Stomach (tissue), 8 donors: ENCODE measurements at regions not wholly inside any gene's neighbourhood (a gene's known extent, or its start where the extent isn't known, plus 50 kb on each side); places are given as distances from the start of the nearest gene placed in this dataset.

Experiments used
- DNase-seq, 2 donors: peaks; one replicate each; pipeline versions ENCODE4 v3.0.0 to v3.0.0-alpha.2; 2013 to 2019
- H3K27ac ChIP-seq, 5 donors: fragments of 200-600 bp in 4 of 5; sonication (generic) in 4 of 5; one replicate each; pipeline ENCODE4 v1.5.1; 2013 to 2019; ENCODE audit warnings: mild to moderate bottlenecking in 1 of 5, moderate library complexity in 1 of 5
- H3K27me3 ChIP-seq, 3 donors: fragments of 200-600 bp; sonication (generic); one replicate each; pipeline ENCODE4 v1.5.1; 2017 to 2019; ENCODE audit warnings: mixed run types in 1 of 3
- H3K36me3 ChIP-seq, 4 donors: fragments of 200-600 bp; sonication (generic); 1 replicate in 3 of 4; 2 replicates in 1 of 4; pipeline ENCODE4 v1.5.1; 2016 to 2019
- H3K4me1 ChIP-seq, 4 donors: fragments of 200-600 bp; sonication (generic); one replicate each; pipeline ENCODE4 v1.5.1; 2016 to 2019
- H3K4me3 ChIP-seq, 4 donors: fragments of 200-600 bp; sonication (generic) in 3 of 4; one replicate each; pipeline ENCODE4 v1.5.1; 2016 to 2019; ENCODE audit warnings: mild to moderate bottlenecking in 1 of 4
- H3K9me3 ChIP-seq, 4 donors: fragments of 200-600 bp; sonication (generic); one replicate each; pipeline ENCODE4 v1.5.1; 2016 to 2019
- CTCF ChIP-seq, 7 experiments: fragments of 450-650 bp in 4 of 7; fragments of 200-600 bp in 3 of 7; sonication (generic) in 3 of 7; IDR thresholded peaks; one replicate each; pipeline ENCODE4 v1.5.1; 2016 to 2019; ENCODE audit warnings: antibody characterized with exemption in 7 of 7, control low read depth in 2 of 7, mild to moderate bottlenecking in 1 of 7
- EP300 ChIP-seq: sonication (generic); formaldehyde crosslinking; IDR thresholded peaks from one replicate; pipeline ENCODE4 v1.6.1; 2017; ENCODE audit warnings: antibody characterized with exemption
- POLR2A ChIP-seq, 4 donors: fragments of 450-650 bp; IDR thresholded peaks; one replicate each; pipeline ENCODE4 v1.6.1; 2016; ENCODE audit warnings: antibody characterized with exemption in 4 of 4, control low read depth in 2 of 4, mild to moderate bottlenecking in 1 of 4, moderate library complexity in 1 of 4
- POLR2AphosphoS5 ChIP-seq, 3 donors: sonication (generic); formaldehyde crosslinking; IDR thresholded peaks; one replicate each; pipeline ENCODE4 v1.6.1; 2016; ENCODE audit warnings: antibody characterized with exemption in 3 of 3
- whole genome bisulfite sequencing, 5 donors: extraction: QIAGEN DNeasy Blood & Tissue Kit in 3 of 5; methylation state at CpG; one replicate each; pipeline versions ENCODE4 v1.1.5 to v1.1.7; 2013 to 2018; 5-methylcytosine and 5-hydroxymethylcytosine counted together
- intact Hi-C: fragments of 100-400 bp; cut with DNase I; formaldehyde crosslinking; loops from one replicate; pipeline ENCODE4 v1.15.1; 2023; ENCODE audit warnings: low total_unique reads
- donor health status: healthy with polysubstance abuse.
- donor health status: Bipolar disorder and iron deficiency.
- donor health status: healthy.

GRCh38 chr1:38783640-38784229 lies 75.8 kb downstream of the RRAGC start:
- Histone ChIP-seq H3K4me1 (peaks cover 0 to 9% (median 4%) of the 10 kb centered on the region in 4 donors), H3K27ac (no peak overlapping the region), H3K9me3 (no peaks in the 10 kb centered on the region), H3K27me3 (peaks cover 0 to 97% (median 48%) of the 10 kb centered on the region in 3 donors), H3K4me3 (peak overlapping the region in 1 of 4 donors; percentile 2), H3K36me3 (no peaks in the 10 kb centered on the region)
- TF ChIP-seq POLR2AphosphoS5 (IDR thresholded peaks at IDR 0.05) (no peak), POLR2A (IDR thresholded peaks at IDR 0.05) (no peak)
- 9 to 28% (median 22%) methylated on average over 30 to 34 of the region's 34 CpGs for WGBS, 5 donors
- intact Hi-C loops = no loop called here
- DNase-seq = peak in 1 of 2 donors; percentile 22

DNA sequence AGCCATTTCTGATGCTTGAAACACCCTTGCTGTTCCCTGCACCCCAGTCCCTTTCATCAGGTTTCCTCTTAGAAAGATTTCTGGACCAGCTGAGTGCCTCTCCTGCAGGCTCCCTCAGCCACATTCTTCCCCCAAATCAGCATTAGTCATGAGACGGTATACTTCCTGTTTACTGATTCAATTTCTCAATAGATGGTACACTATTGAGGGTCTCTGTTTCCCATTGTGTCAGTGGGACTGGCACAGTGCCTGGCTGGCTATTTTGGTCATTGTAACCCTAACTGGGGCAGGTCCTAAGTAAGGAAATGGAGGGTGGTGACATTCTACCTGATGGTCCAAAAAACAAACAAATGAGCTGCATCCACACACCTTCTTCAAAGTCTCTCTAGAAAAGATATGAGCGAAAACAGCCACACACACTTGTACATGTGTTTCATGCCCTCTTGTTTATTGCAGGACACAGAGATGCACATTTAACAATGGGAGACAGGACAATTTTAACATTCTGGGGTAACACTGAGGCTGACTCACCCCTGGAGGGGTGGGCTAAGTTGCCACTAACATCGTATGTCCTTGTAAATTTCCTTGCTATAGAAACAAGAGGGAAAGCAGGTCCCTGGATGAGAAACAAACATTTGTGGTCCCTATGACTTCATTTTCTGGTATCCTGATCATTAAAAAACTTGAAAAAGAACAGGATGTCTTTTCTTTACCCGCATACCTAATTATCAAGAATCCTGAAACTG lies 77.5 kb downstream of the RRAGC start:
- Histone ChIP-seq H3K4me1 (peaks cover 0 to 9% (median 4%) of the 10 kb centered on the region in 4 donors), H3K36me3 (no peaks in the 10 kb centered on the region), H3K9me3 (no peaks in the 10 kb centered on the region), H3K27me3 (peaks cover 0 to 91% (median 48%) of the 10 kb centered on the region in 3 donors), H3K27ac (no peak overlapping the region), H3K4me3 (no peak overlapping the region)
- intact Hi-C loops = no loop called here
- DNase-seq = no peak
- no peak for TF ChIP-seq POLR2AphosphoS5 (IDR thresholded peaks at IDR 0.05)
- no peak for TF ChIP-seq CTCF (IDR thresholded peaks at IDR 0.05)
- TF ChIP-seq EP300 = no peak
- TF ChIP-seq POLR2A (IDR thresholded peaks at IDR 0.05) = no peak
- 56 to 60% (median 57%) methylated on average over 4 of the region's 4 CpGs for WGBS, 5 donors

DNA sequence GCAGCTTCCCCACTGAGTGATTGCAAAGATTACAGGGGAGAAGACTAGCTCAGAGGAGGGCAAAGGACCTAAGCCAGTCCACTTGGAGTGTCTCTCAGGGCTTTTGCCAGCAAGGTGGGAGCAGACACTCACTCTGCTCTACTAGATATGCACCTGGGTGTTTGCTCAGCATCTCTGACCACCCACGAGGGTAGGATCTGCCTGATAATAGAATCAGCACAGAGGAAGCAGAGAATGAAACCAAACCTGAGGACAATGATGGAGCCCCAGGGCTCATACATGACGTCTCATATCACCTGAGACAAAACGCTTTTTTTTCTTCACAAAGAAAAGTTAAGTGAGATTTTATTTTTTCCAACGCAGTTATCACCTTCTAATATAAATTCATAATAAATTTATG lies 79.4 kb downstream of the RRAGC start:
- Histone ChIP-seq H3K27me3 (peaks cover 0 to 82% (median 37%) of the 10 kb centered on the region in 3 donors), H3K9me3 (no peaks in the 10 kb centered on the region), H3K4me1 (peaks cover 0 to 9% (median 4%) of the 10 kb centered on the region in 4 donors), H3K36me3 (no peaks in the 10 kb centered on the region), H3K4me3 (no peak overlapping the region), H3K27ac (no peak overlapping the region)
- WGBS, 5 donors = 65 to 74% (median 70%) methylated on average over 4 of the region's 4 CpGs
- intact Hi-C loops = no loop called here
- TF ChIP-seq CTCF (IDR thresholded peaks at IDR 0.05) (no peak), POLR2AphosphoS5 (IDR thresholded peaks at IDR 0.05) (no peak), POLR2A (IDR thresholded peaks at IDR 0.05) (no peak), EP300 (no peak)
- no peak for DNase-seq

- Histone ChIP-seq H3K27ac (no peak overlapping the region), H3K36me3 (no peaks in the 10 kb centered on the region), H3K4me3 (no peak overlapping the region), H3K4me1 (peaks cover 0 to 9% (median 4%) of the 10 kb centered on the region in 4 donors), H3K9me3 (no peaks in the 10 kb centered on the region), H3K27me3 (peaks cover 0 to 76% (median 31%) of the 10 kb centered on the region in 3 donors)
- 54 to 67% (median 60%) methylated on average over 5 of the region's 5 CpGs for WGBS, 5 donors
- TF ChIP-seq EP300 (no peak), CTCF (IDR thresholded peaks at IDR 0.05) (no peak), POLR2AphosphoS5 (IDR thresholded peaks at IDR 0.05) (no peak), POLR2A (IDR thresholded peaks at IDR 0.05) (no peak)
- intact Hi-C loops = no loop called here
- no peak for DNase-seq
Observed at GRCh38 chr1:38779491-38779890, 80.1 kb downstream of the RRAGC start.

DNA sequence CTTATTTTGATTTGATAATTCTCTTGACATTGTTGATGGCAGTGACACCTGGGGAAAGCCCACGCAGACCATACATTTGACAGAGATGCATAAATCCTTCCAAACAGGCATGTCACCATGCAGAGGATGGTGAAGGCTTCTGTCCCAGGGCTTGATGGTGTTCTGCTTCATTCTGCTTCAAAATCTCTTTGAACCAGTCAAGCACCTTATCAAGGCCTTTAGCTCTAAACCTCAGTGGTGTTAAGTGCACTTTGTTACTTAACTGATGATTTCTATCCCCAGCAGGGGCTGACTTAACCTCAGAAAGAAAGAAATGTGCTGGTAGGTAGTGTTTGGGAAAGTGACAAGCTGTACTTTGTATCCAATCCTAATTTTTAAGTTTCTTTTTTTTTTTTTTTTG lies 81.1 kb downstream of the RRAGC start:
- peaks cover 0 to 3% (median under 1%) of the 10 kb centered on the region in 4 donors for H3K4me1 ChIP-seq
- TF ChIP-seq EP300 (no peak), CTCF (IDR thresholded peaks at IDR 0.05) (no peak), POLR2AphosphoS5 (IDR thresholded peaks at IDR 0.05) (no peak), POLR2A (IDR thresholded peaks at IDR 0.05) (no peak)
- no peak overlapping the region for H3K27ac ChIP-seq
- peaks cover 0 to 66% (median 21%) of the 10 kb centered on the region in 3 donors for H3K27me3 ChIP-seq
- H3K9me3 ChIP-seq = no peaks in the 10 kb centered on the region
- intact Hi-C loops = no loop called here
- H3K36me3 ChIP-seq = no peaks in the 10 kb centered on the region
- no peak for DNase-seq
- H3K4me3 ChIP-seq = no peak overlapping the region
- 0 to 44% (median 32%) methylated on average over 1 of the region's 1 CpG for WGBS, 5 donors
